Ectodermal cell (in vitro differentiated cells): ENCODE measurements at regions not wholly inside any gene's neighbourhood (a gene's known extent, or its start where the extent isn't known, plus 50 kb on each side); places are given as distances from the start of the nearest gene placed in this dataset.

ENCODE experiments used
- H3K27ac ChIP-seq: 2 replicates; pipeline ENCODE4 v1.7.0; 2013; ENCODE audit warnings: mild to moderate bottlenecking, low read depth, low read length; ENCODE audit not compliant: insufficient read depth, poor library complexity, severe bottlenecking
- H3K27me3 ChIP-seq: 2 replicates; pipeline ENCODE4 v1.7.0; 2013; ENCODE audit warnings: mild to moderate bottlenecking, low read length; ENCODE audit not compliant: insufficient read depth, control insufficient read depth, poor library complexity, severe bottlenecking
- H3K36me3 ChIP-seq: one replicate; pipeline ENCODE4 v1.7.0; 2013; ENCODE audit warnings: low read length; ENCODE audit not compliant: control insufficient read depth, insufficient read depth
- H3K4me1 ChIP-seq: one replicate; pipeline ENCODE4 v1.7.0; 2013; ENCODE audit warnings: low read length; ENCODE audit not compliant: control insufficient read depth, insufficient read depth
- H3K4me3 ChIP-seq: 2 replicates; pipeline ENCODE4 v1.7.0; 2013; ENCODE audit warnings: low read depth, low read length, control low read depth; ENCODE audit not compliant: insufficient read depth
- H3K9me3 ChIP-seq: 2 replicates; pipeline ENCODE4 v1.7.0; 2013; ENCODE audit warnings: mild to moderate bottlenecking, low read length, moderate library complexity; ENCODE audit not compliant: control insufficient read depth
- WGBS, 2 experiments: methylation state at CpG; one replicate each; pipeline ENCODE4 v1.1.7; 2013; ENCODE audit warnings: missing lambda C conversion rate in 2 of 2; 5-methylcytosine and 5-hydroxymethylcytosine counted together

DNA sequence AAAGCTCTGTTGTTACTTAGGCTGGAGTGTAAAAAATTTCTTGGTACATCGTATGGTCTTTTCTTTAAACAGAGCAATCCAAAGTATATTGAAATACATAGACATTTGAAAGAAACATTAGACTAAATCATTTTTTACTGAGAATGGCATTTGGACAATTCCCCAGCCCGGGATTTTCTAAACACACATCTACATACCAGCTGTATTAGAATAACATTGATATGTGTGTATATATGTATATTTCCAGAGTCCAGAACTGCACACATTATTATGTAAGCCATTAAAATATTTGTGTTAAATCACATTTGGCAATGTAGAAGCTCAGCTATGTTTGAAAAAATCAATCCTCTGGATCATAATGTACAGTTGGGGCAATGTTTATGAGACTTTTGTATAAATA lies 1853.6 kb upstream of the LRRTM1 start:
- Histone ChIP-seq H3K4me3 (no peak overlapping the region), H3K27me3 (no peaks in the 10 kb centered on the region), H3K9me3 (no peaks in the 10 kb centered on the region), H3K36me3 (no peaks in the 10 kb centered on the region), H3K27ac (no peak overlapping the region), H3K4me1 (no peaks in the 10 kb centered on the region)
- 100% methylated on average over 1 of the region's 2 CpGs; no CpG with 5 or more reads in 1 of the 2 experiments for WGBS, 2 experiments

DNA sequence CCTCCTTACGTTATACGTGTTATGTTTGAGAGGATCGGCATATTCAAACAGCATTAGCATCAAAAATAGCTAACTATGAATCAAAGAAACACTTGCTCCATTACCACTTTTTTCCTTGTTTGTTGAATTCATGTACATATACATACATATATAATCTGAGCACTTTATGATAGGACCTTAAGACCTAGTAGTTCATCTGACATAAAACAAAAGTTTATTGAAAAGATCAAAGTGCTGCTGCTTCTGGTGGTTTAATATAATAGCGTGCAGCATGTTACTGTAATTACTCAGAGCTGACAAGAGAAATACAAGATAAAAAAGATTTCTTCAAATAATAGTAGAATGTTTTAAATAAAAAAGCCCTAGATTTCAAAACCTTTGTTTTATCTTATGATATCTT lies 1850.9 kb upstream of the LRRTM1 start:
- 93% methylated on average over 3 of the region's 4 CpGs; no CpG with 5 or more reads in 1 of the 2 experiments for WGBS, 2 experiments
- H3K4me3 ChIP-seq: no peak overlapping the region
- H3K27me3 ChIP-seq: no peaks in the 10 kb centered on the region
- H3K9me3 ChIP-seq: no peaks in the 10 kb centered on the region
- H3K27ac ChIP-seq: no peak overlapping the region
- no peaks in the 10 kb centered on the region for H3K36me3 ChIP-seq
- no peaks in the 10 kb centered on the region for H3K4me1 ChIP-seq

- Histone ChIP-seq H3K27me3 (no peaks in the 10 kb centered on the region), H3K4me3 (no peak overlapping the region), H3K9me3 (no peaks in the 10 kb centered on the region), H3K4me1 (no peaks in the 10 kb centered on the region), H3K36me3 (no peaks in the 10 kb centered on the region), H3K27ac (no peak overlapping the region)
Measured at GRCh38 chr2:82143343-82143742, 1838.8 kb upstream of the LRRTM1 start.

- no peaks in the 10 kb centered on the region for H3K4me1 ChIP-seq
- H3K36me3 ChIP-seq: no peaks in the 10 kb centered on the region
- H3K4me3 ChIP-seq: no peak overlapping the region
- H3K27me3 ChIP-seq: no peaks in the 10 kb centered on the region
- WGBS, 2 experiments: 94 to 100% methylated on average over 4 to 5 of the region's 5 CpGs
- no peaks in the 10 kb centered on the region for H3K9me3 ChIP-seq
- H3K27ac ChIP-seq: no peak overlapping the region
Measured at GRCh38 chr2:82139979-82140611, 1835.5 kb upstream of the LRRTM1 start.

- Histone ChIP-seq H3K27ac (no peak overlapping the region), H3K36me3 (no peaks in the 10 kb centered on the region), H3K27me3 (no peaks in the 10 kb centered on the region), H3K9me3 (no peaks in the 10 kb centered on the region), H3K4me3 (no peak overlapping the region), H3K4me1 (no peaks in the 10 kb centered on the region)
- WGBS, 2 experiments: 90 to 94% methylated on average over 6 of the region's 8 CpGs
Measured at GRCh38 chr2:82137441-82137840, 1832.9 kb upstream of the LRRTM1 start.

DNA sequence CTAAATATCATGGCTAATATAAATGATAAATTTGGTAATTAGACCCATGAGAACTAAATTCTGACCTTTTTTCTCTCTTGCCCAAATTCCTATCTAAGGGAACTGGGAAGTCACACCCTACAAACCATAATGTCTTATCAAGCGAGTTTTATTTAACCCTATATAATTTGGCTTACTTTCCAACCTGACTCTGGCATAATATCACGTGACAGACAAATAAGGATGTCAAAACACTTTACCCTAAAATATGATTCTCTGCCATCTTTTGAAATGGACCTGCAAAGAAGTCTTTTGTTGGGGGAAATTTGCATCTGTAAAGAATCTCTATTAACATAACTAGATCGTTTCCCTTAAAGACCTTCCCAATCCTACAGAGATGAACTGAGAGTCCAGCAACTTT lies 1823.5 kb upstream of the LRRTM1 start:
- 85 to 92% methylated on average over 3 of the region's 3 CpGs for WGBS, 2 experiments
- H3K9me3 ChIP-seq: peaks cover 4% of the 10 kb centered on the region

GRCh38 chr2:82124629-82125028 lies 1820.1 kb upstream of the LRRTM1 start:
- no peak overlapping the region for H3K4me3 ChIP-seq
- H3K27ac ChIP-seq: no peak overlapping the region
- no peaks in the 10 kb centered on the region for H3K9me3 ChIP-seq
- WGBS, 2 experiments: 87 to 99% methylated on average over 3 of the region's 3 CpGs
- no peaks in the 10 kb centered on the region for H3K4me1 ChIP-seq
- H3K36me3 ChIP-seq: no peaks in the 10 kb centered on the region
- no peaks in the 10 kb centered on the region for H3K27me3 ChIP-seq

More for the DNA sequence above, 1823.5 kb upstream of the LRRTM1 start:
- Histone ChIP-seq H3K27ac (no peak overlapping the region), H3K36me3 (no peaks in the 10 kb centered on the region), H3K4me3 (no peak overlapping the region), H3K4me1 (no peaks in the 10 kb centered on the region), H3K27me3 (no peaks in the 10 kb centered on the region)

GRCh38 chr2:82120654-82121053 lies 1816.1 kb upstream of the LRRTM1 start:
- Histone ChIP-seq H3K27me3 (no peaks in the 10 kb centered on the region), H3K36me3 (no peaks in the 10 kb centered on the region), H3K9me3 (no peaks in the 10 kb centered on the region), H3K4me3 (no peak overlapping the region), H3K27ac (no peak overlapping the region), H3K4me1 (no peaks in the 10 kb centered on the region)
- whole genome bisulfite sequencing, 2 experiments: 95 to 98% methylated on average over 4 to 5 of the region's 5 CpGs

- H3K36me3 ChIP-seq: no peaks in the 10 kb centered on the region
- H3K27ac ChIP-seq: no peak overlapping the region
- no peaks in the 10 kb centered on the region for H3K9me3 ChIP-seq
- H3K4me1 ChIP-seq: no peaks in the 10 kb centered on the region
- no peak overlapping the region for H3K4me3 ChIP-seq
- no peaks in the 10 kb centered on the region for H3K27me3 ChIP-seq
- 92 to 97% methylated on average over 1 of the region's 2 CpGs for WGBS, 2 experiments
Measured at GRCh38 chr2:82120115-82120514, 1815.6 kb upstream of the LRRTM1 start.

DNA sequence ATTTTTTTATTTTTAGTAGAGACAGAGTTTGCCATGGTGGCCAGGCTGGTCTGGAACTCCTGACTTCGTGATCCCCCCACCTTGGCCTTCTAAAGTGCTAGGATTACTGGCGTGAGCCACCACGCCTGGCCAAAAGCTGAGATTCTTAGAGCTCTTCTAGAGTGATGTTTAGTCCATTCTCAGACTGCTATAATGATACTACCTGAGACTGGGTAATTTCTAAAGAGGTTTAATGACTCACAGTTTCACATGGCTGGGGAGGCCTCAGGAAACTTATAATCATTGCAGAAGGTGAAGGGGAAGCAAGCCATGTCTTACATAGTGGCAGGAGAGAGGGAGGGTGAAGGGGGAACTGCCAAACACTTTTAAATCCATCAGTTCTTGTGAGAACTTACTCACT lies 1804.9 kb upstream of the LRRTM1 start:
- H3K4me3 ChIP-seq: no peak overlapping the region
- H3K27me3 ChIP-seq: no peaks in the 10 kb centered on the region
- no peaks in the 10 kb centered on the region for H3K36me3 ChIP-seq
- no peaks in the 10 kb centered on the region for H3K9me3 ChIP-seq
- WGBS, 2 experiments: 91 to 97% methylated on average over 3 of the region's 3 CpGs
- no peak overlapping the region for H3K27ac ChIP-seq
- no peaks in the 10 kb centered on the region for H3K4me1 ChIP-seq

DNA sequence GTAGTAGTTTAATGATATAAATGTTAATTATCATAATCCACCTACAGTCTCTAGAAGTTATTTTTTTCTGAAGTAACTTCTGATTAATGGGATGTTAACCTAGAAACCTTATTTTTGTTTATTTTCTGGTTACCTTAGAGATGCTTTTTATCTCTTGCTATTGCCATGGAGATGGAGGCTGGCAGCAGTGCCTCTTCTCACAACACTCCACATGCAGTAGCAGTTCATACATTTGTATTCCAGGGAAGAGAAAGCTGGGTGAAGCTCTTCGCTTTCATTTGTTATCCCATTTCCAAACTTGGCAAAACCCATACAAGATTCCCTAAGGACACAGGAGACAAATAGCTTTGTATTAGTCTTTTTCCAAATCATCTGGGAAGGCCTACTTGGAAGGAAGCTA lies 1794.1 kb upstream of the LRRTM1 start:
- H3K27ac ChIP-seq: no peak overlapping the region
- no peak overlapping the region for H3K4me3 ChIP-seq
- no peaks in the 10 kb centered on the region for H3K27me3 ChIP-seq
- H3K9me3 ChIP-seq: no peaks in the 10 kb centered on the region
- 95% methylated on average over 1 of the region's 1 CpG; no CpG with 5 or more reads in 1 of the 2 experiments for WGBS, 2 experiments
- H3K4me1 ChIP-seq: no peaks in the 10 kb centered on the region
- H3K36me3 ChIP-seq: no peaks in the 10 kb centered on the region
